GM12878 (cell line): ENCODE measurements at regions not wholly inside any gene's neighbourhood (a gene's known extent, or its start where the extent isn't known, plus 50 kb on each side); places are given as distances from the start of the nearest gene placed in this dataset.
"Not testable (repeated sequence)": the region's sequence is repeated elsewhere in the genome, so short reads cannot be mapped to it uniquely, and the experiment has no call there.

Source experiments
- ATAC-seq: fragments of 200-7000 bp; cut with Tn5 transposase; 3 replicates; pipeline ENCODE4 v1.9.1; 2020; ENCODE audit warnings: mild to moderate bottlenecking, moderate library complexity
- BruUV-seq: library from RNA; stranded (reverse); fragments of 400-500 nt; replicated peaks from 2 replicates; lab custom pipeline; 2021; lab: Mats Ljungman, UMichigan
- CTCF ChIA-PET: fragments of 300-600 bp; sonication (Branson Sonifier 250); formaldehyde crosslinking; extraction: SDS; loops from one replicate; lab custom pipeline; 2021; ENCODE audit warnings: inconsistent platforms; lab: Yijun Ruan, JAX
- POLR2A ChIA-PET: fragments of 350-600 bp; formaldehyde crosslinking; extraction: SDS; loops from one replicate; lab custom pipeline; 2021; ENCODE audit warnings: inconsistent platforms; lab: Charles Lee
- RAD21 ChIA-PET: fragments of 300-600 bp; sonication (Branson Sonifier 250); formaldehyde crosslinking; loops from one replicate; lab custom pipeline; 2023; ENCODE audit warnings: antibody characterized with exemption; ENCODE audit not compliant: unreplicated experiment; lab: Charles Lee
- SMC1A ChIA-PET: fragments of 300-600 bp; sonication (Branson Sonifier 250); formaldehyde crosslinking; loops from one replicate; lab custom pipeline; 2023; ENCODE audit not compliant: unreplicated experiment, uncharacterized antibody; lab: Charles Lee
- DNase-seq: peaks from one replicate; pipeline ENCODE4 v3.0.0-alpha.2; 2011; ENCODE audit warnings: low read depth, low spot score
- FAIRE-seq: peaks from 3 replicates; lab custom pipeline; 2011; peaks lifted over from hg19 to GRCh38; lab: Jason Lieb, UNC
- H2AFZ ChIP-seq: 2 replicates; pipeline ENCODE4 v1.6.0; 2011; ENCODE audit warnings: low read depth, low read length, control low read depth; ENCODE audit not compliant: control insufficient read depth
- H3K27ac ChIP-seq: 2 replicates; pipeline ENCODE4 v1.5.1; 2011; ENCODE audit warnings: control low read depth; ENCODE audit not compliant: control insufficient read depth, insufficient read depth
- H3K27me3 ChIP-seq, 2 experiments: replicated peaks in 1 of 2; 2 replicates each; pipeline versions ENCODE4 v1.6.0 to v1.6.1; 2011; ENCODE audit warnings: low read length in 1 of 2; ENCODE audit not compliant: control insufficient read depth in 2 of 2, insufficient read depth in 2 of 2
- H3K36me3 ChIP-seq, 2 experiments: 2 replicates each; pipeline ENCODE4 v1.5.1; 2011; ENCODE audit warnings: low read length in 1 of 2; ENCODE audit not compliant: control insufficient read depth in 2 of 2, insufficient read depth in 2 of 2
- H3K4me1 ChIP-seq: 2 replicates; pipeline ENCODE4 v1.6.1; 2011; ENCODE audit warnings: mild to moderate bottlenecking, low read length, moderate library complexity, mixed read lengths; ENCODE audit not compliant: control insufficient read depth, insufficient read depth
- H3K4me2 ChIP-seq: 2 replicates; pipeline ENCODE4 v1.6.0; 2011; ENCODE audit warnings: control low read depth; ENCODE audit not compliant: control insufficient read depth, insufficient read depth
- H3K4me3 ChIP-seq: fragments of 200-600 bp; sonication (generic); 2 replicates; pipeline ENCODE4 v1.5.1; 2016
- H3K79me2 ChIP-seq: 2 replicates; pipeline ENCODE4 v1.6.0; 2011; ENCODE audit warnings: low read length; ENCODE audit not compliant: control insufficient read depth, insufficient read depth
- H3K9ac ChIP-seq: 2 replicates; pipeline ENCODE4 v1.8.0; 2011; ENCODE audit warnings: low read length, control low read depth, mixed read lengths; ENCODE audit not compliant: control insufficient read depth, insufficient read depth
- H3K9me3 ChIP-seq: replicated peaks from 3 replicates; pipeline ENCODE4 v1.5.1; 2011; ENCODE audit warnings: mild to moderate bottlenecking, low read length; ENCODE audit not compliant: control insufficient read depth, insufficient read depth
- H4K20me1 ChIP-seq: 2 replicates; pipeline ENCODE4 v1.6.0; 2011; ENCODE audit not compliant: control insufficient read depth, insufficient read depth
- WGBS: methylation state at CpG from one replicate; pipeline ENCODE4 v1.1.6; 2016; ENCODE audit warnings: low lambda C conversion rate; ENCODE audit not compliant: insufficient replicate concordance, insufficient coverage; ENCODE audit errors: missing lambda C conversion rate; 5-methylcytosine and 5-hydroxymethylcytosine counted together
- in situ Hi-C: fragments of 300-500 bp; cut with MboI; formaldehyde crosslinking; loops from 9 replicates; pipeline ENCODE4 v1.14.3; 2018; ENCODE audit warnings: mixed read lengths
- intact Hi-C: fragments of 100-400 bp; cut with micrococcal nuclease; formaldehyde crosslinking; loops from one replicate; pipeline ENCODE4 v1.14.2; 2022; ENCODE audit not compliant: unreplicated experiment

DNA sequence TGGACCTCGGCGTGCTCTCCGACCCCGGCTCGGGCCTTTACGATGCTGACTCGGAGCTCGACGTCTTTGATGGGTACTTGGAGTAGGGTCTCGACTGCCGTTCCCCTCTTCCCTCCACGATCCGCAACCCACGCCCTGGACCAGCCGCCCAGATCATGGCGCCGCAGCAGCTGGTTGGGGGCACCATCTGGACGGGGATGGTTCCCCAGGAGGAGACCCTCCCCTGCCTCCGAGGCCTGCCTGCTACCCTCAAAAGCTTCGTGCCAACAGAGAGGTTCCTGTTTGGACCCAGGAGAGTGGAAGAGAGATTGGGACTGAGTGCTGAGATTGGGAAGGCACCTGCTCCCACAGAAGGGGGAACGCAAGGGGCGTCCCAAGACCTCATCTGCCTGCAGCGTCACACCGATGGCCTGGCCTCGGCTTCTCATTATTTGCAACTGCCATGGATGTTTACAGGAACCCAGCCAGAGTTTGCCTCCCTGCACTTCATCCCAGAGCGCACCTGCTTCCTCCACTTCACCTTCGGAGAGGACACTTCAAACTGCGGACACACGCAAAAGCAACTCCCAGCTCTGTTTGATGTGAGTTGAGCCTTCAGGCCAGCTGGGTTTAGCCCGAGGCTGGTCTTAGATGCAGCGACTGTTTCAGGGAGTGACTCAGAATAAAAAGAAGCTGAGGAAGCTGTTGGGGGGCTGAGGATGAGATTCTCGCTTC, 58.9 kb downstream of the GOLGA6L7 start:
- H2AFZ ChIP-seq, POLR2A ChIA-PET, BruUV-seq, H4K20me1 ChIP-seq, H3K27ac ChIP-seq, H3K9ac ChIP-seq, DNase-seq, CTCF ChIA-PET, FAIRE-seq, H3K4me1 ChIP-seq, RAD21 ChIA-PET, H3K4me3 ChIP-seq, H3K9me3 ChIP-seq, H3K4me2 ChIP-seq, SMC1A ChIA-PET, intact Hi-C loops, in situ Hi-C loops, H3K36me3 ChIP-seq, H3K79me2 ChIP-seq, H3K27me3 ChIP-seq: not testable (repeated sequence)
- peak; percentile 46; the same call in 2 of the 3 replicates for ATAC-seq
- WGBS = 26% methylated on average over 17 of the region's 32 CpGs

DNA sequence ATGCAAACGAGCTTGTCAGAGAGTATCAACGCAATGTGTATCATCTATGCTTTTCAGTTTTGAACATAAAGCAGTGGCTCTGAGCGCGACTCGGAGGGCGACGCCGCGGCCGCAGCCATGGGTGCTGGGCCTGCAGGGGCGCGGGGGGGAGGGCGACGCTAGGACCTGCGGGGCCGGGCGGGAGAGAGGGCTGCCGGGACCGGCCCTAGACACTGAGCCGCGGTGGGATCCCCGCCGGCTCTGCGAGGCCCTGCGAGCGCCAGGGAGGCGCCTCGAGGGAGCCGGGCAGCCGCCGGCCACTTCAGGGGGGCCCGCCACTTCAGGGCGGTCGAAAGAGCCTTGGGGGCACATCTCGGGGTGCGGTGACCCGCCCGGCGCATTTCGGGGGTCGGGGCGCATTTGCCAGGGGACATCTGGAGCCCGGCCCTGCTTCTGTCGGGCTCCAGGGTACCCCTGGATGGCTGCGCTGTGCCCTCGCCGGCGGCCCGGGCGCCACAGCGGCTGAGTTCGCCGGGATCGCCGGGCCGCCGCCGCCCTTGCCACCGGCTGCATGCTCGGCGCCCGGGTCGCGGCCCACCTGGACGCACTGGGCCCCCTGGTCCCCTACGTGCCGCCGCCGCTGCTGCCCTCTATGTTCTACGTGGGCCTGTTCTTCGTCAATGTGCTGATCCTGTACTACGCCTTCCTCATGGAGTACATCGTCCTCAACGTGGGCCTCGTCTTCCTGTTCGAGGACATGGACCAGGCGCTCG, 59.6 kb downstream of the GOLGA6L7 start:
- CTCF ChIA-PET, H3K9me3 ChIP-seq, H3K4me1 ChIP-seq, H3K27ac ChIP-seq, H3K9ac ChIP-seq, DNase-seq, H3K4me3 ChIP-seq, FAIRE-seq, SMC1A ChIA-PET, RAD21 ChIA-PET, H3K27me3 ChIP-seq, H2AFZ ChIP-seq, H3K79me2 ChIP-seq, POLR2A ChIA-PET, H4K20me1 ChIP-seq, BruUV-seq, H3K36me3 ChIP-seq, H3K4me2 ChIP-seq, in situ Hi-C loops, intact Hi-C loops: not testable (repeated sequence)
- 19% methylated on average over 20 of the region's 78 CpGs for WGBS
- peak; percentile 27; the same call in 1 of the 3 replicates for ATAC-seq

DNA sequence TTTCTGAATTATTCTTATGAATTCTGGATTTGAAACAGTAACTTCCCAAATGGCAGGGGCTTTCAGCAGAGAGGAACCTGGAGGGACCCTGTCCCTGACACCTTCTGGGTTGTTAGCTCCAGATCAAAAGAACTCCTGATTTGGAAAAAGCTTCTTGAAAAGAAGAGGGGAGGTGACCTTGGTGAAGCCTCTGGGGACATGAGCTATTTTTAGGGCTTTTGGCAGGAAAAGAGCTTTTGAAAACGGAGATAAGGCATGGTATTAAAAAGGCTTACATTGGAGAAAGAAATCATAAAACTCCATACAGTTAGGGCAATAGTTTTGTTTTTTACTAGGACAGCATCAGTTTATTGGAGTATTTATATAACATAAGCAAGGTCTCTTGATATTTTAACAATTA, 60.3 kb downstream of the GOLGA6L7 start:
- CTCF ChIA-PET, H3K9me3 ChIP-seq, SMC1A ChIA-PET, H3K79me2 ChIP-seq, ATAC-seq, BruUV-seq, in situ Hi-C loops, H3K4me2 ChIP-seq, H2AFZ ChIP-seq, FAIRE-seq, H3K27ac ChIP-seq, RAD21 ChIA-PET, H4K20me1 ChIP-seq, H3K9ac ChIP-seq, H3K27me3 ChIP-seq, H3K36me3 ChIP-seq, POLR2A ChIA-PET, intact Hi-C loops, DNase-seq, H3K4me3 ChIP-seq, H3K4me1 ChIP-seq: not testable (repeated sequence)
- WGBS = 0% methylated on average over 1 of the region's 1 CpG
